BE2C (cell line): ENCODE measurements at regions not wholly inside any gene's neighbourhood (a gene's known extent, or its start where the extent isn't known, plus 50 kb on each side); places are given as distances from the start of the nearest gene placed in this dataset.

ENCODE experiments used
- DNase-seq: peaks from one replicate; pipeline ENCODE4 v3.0.0-alpha.2; 2020
- H3K27me3 ChIP-seq: fragments of 250-450 bp; sonication (Bioruptor Pico); 2 replicates; pipeline ENCODE4 v1.5.1; 2020; ENCODE audit warnings: mild to moderate bottlenecking
- H3K36me3 ChIP-seq: fragments of 250-450 bp; sonication (Bioruptor Pico); 2 replicates; pipeline ENCODE4 v1.5.1; 2020; ENCODE audit warnings: mild to moderate bottlenecking
- H3K4me1 ChIP-seq: fragments of 250-450 bp; sonication (Bioruptor Pico); 2 replicates; pipeline ENCODE4 v1.5.1; 2020
- H3K4me3 ChIP-seq: 2 replicates; pipeline ENCODE4 v1.5.1; 2011; ENCODE audit warnings: low read depth, low read length
- H3K9me3 ChIP-seq: fragments of 250-450 bp; sonication (Bioruptor Pico); 2 replicates; pipeline ENCODE4 v1.5.1; 2020
- CTCF ChIP-seq: IDR thresholded peaks from 2 replicates; pipeline ENCODE4 v1.5.1; 2012; ENCODE audit warnings: mild to moderate bottlenecking, low read depth, low read length

- no peak for TF ChIP-seq CTCF
- H3K4me3 ChIP-seq: no peak overlapping the region
Observed at GRCh38 chr18:55932675-55933074, 344.7 kb upstream of the TCF4 start.

GRCh38 chr18:55927831-55928230 lies 339.8 kb upstream of the TCF4 start:
- no peak for TF ChIP-seq CTCF
- H3K27me3 ChIP-seq: no peaks in the 10 kb centered on the region
- H3K36me3 ChIP-seq: no peaks in the 10 kb centered on the region
- no peak for DNase-seq
- H3K9me3 ChIP-seq: no peaks in the 10 kb centered on the region
- no peak overlapping the region for H3K4me3 ChIP-seq
- H3K4me1 ChIP-seq: no peaks in the 10 kb centered on the region; the same call in 1 of the 2 replicates

More at GRCh38 chr18:55932675-55933074, 344.7 kb upstream of the TCF4 start:
- Histone ChIP-seq H3K9me3 (no peaks in the 10 kb centered on the region), H3K4me1 (no peaks in the 10 kb centered on the region), H3K27me3 (no peaks in the 10 kb centered on the region), H3K36me3 (no peaks in the 10 kb centered on the region)
- no peak for DNase-seq

GRCh38 chr18:55925772-55926171 lies 337.8 kb upstream of the TCF4 start:
- peak; percentile 3 for DNase-seq
- H3K9me3 ChIP-seq: no peaks in the 10 kb centered on the region
- no peak overlapping the region for H3K4me3 ChIP-seq
- no peaks in the 10 kb centered on the region for H3K27me3 ChIP-seq
- H3K4me1 ChIP-seq: no peaks in the 10 kb centered on the region; the same call in 1 of the 2 replicates
- TF ChIP-seq CTCF: no peak
- H3K36me3 ChIP-seq: no peaks in the 10 kb centered on the region

GRCh38 chr18:55920063-55920462 lies 332.1 kb upstream of the TCF4 start:
- no peak for DNase-seq
- H3K4me1 ChIP-seq: no peaks in the 10 kb centered on the region
- H3K4me3 ChIP-seq: no peak overlapping the region
- no peaks in the 10 kb centered on the region for H3K9me3 ChIP-seq
- TF ChIP-seq CTCF: no peak
- H3K36me3 ChIP-seq: no peaks in the 10 kb centered on the region
- no peaks in the 10 kb centered on the region for H3K27me3 ChIP-seq

GRCh38 chr18:55918444-55918843 lies 330.5 kb upstream of the TCF4 start:
- Histone ChIP-seq H3K4me3 (no peak overlapping the region), H3K36me3 (no peaks in the 10 kb centered on the region), H3K27me3 (no peaks in the 10 kb centered on the region), H3K4me1 (no peaks in the 10 kb centered on the region), H3K9me3 (no peaks in the 10 kb centered on the region)
- no peak for DNase-seq
- no peak for TF ChIP-seq CTCF

- no peak overlapping the region for H3K4me3 ChIP-seq
- H3K4me1 ChIP-seq: no peaks in the 10 kb centered on the region
- no peaks in the 10 kb centered on the region for H3K36me3 ChIP-seq
- no peak for DNase-seq
- no peaks in the 10 kb centered on the region for H3K9me3 ChIP-seq
- no peak for TF ChIP-seq CTCF
- no peaks in the 10 kb centered on the region for H3K27me3 ChIP-seq
Observed at GRCh38 chr18:55912919-55913318, 324.9 kb upstream of the TCF4 start.
